ENCODE measurements at regions not wholly inside any gene's neighbourhood (a gene's known extent, or its start where the extent isn't known, plus 50 kb on each side); places are given as distances from the start of the nearest gene placed in this dataset.

GRCh38 chr1:58287894-58288623 lies 258.5 kb downstream of the OMA1 start:
- Histone ChIP-seq H3K4me1 (ENCODE audit: control insufficient read depth, insufficient read depth, low read length) (no peaks in the 10 kb centered on the region), H3K9me3 (ENCODE audit: control insufficient read depth, insufficient read depth, low read depth, low read length) (no peaks in the 10 kb centered on the region), H3K27ac (ENCODE audit: low read depth, low read length) (no peak overlapping the region), H3K4me3 (ENCODE audit: low read depth, low read length) (no peak overlapping the region), H3K9ac (ENCODE audit: low read length) (no peak overlapping the region), H3K27me3 (ENCODE audit: control insufficient read depth, insufficient read depth, low read length) (0 out of 2 replicates have a peak, but pooled peaks cover 4% of the 10 kb centered on the region), H3K36me3 (ENCODE audit: control insufficient read depth, insufficient read depth, low read length) (no peaks in the 10 kb centered on the region)

GRCh38 chr1:58284225-58284510 lies 262.4 kb downstream of the OMA1 start:
- H3K4me3 ChIP-seq (ENCODE audit: low read depth, low read length): no peak overlapping the region
- H3K36me3 ChIP-seq (ENCODE audit: control insufficient read depth, insufficient read depth, low read length): no peaks in the 10 kb centered on the region
- H3K27me3 ChIP-seq (ENCODE audit: control insufficient read depth, insufficient read depth, low read length): 0 out of 2 replicates have a peak, but pooled peaks cover 4% of the 10 kb centered on the region
- H3K27ac ChIP-seq (ENCODE audit: low read depth, low read length): no peak overlapping the region
- H3K4me1 ChIP-seq (ENCODE audit: control insufficient read depth, insufficient read depth, low read length): no peaks in the 10 kb centered on the region
- no peak overlapping the region for H3K9ac ChIP-seq (ENCODE audit: low read length)
- H3K9me3 ChIP-seq (ENCODE audit: control insufficient read depth, insufficient read depth, low read depth, low read length): no peaks in the 10 kb centered on the region

- Histone ChIP-seq H3K4me3 (ENCODE audit: low read depth, low read length) (no peak overlapping the region), H3K27ac (ENCODE audit: low read depth, low read length) (no peak overlapping the region), H3K9ac (ENCODE audit: low read length) (no peak overlapping the region), H3K4me1 (ENCODE audit: control insufficient read depth, insufficient read depth, low read length) (no peaks in the 10 kb centered on the region), H3K9me3 (ENCODE audit: control insufficient read depth, insufficient read depth, low read depth, low read length) (no peaks in the 10 kb centered on the region), H3K36me3 (ENCODE audit: control insufficient read depth, insufficient read depth, low read length) (no peaks in the 10 kb centered on the region), H3K27me3 (ENCODE audit: control insufficient read depth, insufficient read depth, low read length) (no peaks in the 10 kb centered on the region)
Measured at GRCh38 chr1:58283388-58284224, 262.9 kb downstream of the OMA1 start.

- Histone ChIP-seq H3K36me3 (ENCODE audit: control insufficient read depth, insufficient read depth, low read length) (no peaks in the 10 kb centered on the region), H3K9ac (ENCODE audit: low read length) (no peak overlapping the region), H3K9me3 (ENCODE audit: control insufficient read depth, insufficient read depth, low read depth, low read length) (no peaks in the 10 kb centered on the region), H3K4me3 (ENCODE audit: low read depth, low read length) (no peak overlapping the region), H3K27ac (ENCODE audit: low read depth, low read length) (no peak overlapping the region), H3K4me1 (ENCODE audit: control insufficient read depth, insufficient read depth, low read length) (no peaks in the 10 kb centered on the region), H3K27me3 (ENCODE audit: control insufficient read depth, insufficient read depth, low read length) (no peaks in the 10 kb centered on the region)
Measured at GRCh38 chr1:58282623-58283387, 263.7 kb downstream of the OMA1 start.

GRCh38 chr1:58266242-58266641 lies 280.3 kb downstream of the OMA1 start:
- no peaks in the 10 kb centered on the region for H3K4me1 ChIP-seq (ENCODE audit: control insufficient read depth, insufficient read depth, low read length)
- H3K9me3 ChIP-seq (ENCODE audit: control insufficient read depth, insufficient read depth, low read depth, low read length): no peaks in the 10 kb centered on the region
- no peaks in the 10 kb centered on the region for H3K36me3 ChIP-seq (ENCODE audit: control insufficient read depth, insufficient read depth, low read length)
- H3K9ac ChIP-seq (ENCODE audit: low read length): no peak overlapping the region
- H3K27ac ChIP-seq (ENCODE audit: low read depth, low read length): no peak overlapping the region
- H3K4me3 ChIP-seq (ENCODE audit: low read depth, low read length): no peak overlapping the region
- H3K27me3 ChIP-seq (ENCODE audit: control insufficient read depth, insufficient read depth, low read length): no peaks in the 10 kb centered on the region

- Histone ChIP-seq H3K4me1 (ENCODE audit: control insufficient read depth, insufficient read depth, low read length) (no peaks in the 10 kb centered on the region), H3K9ac (ENCODE audit: low read length) (no peak overlapping the region)
Measured at GRCh38 chr1:58264462-58264861, 282.1 kb downstream of the OMA1 start.

GRCh38 chr1:58262702-58263101 lies 283.8 kb downstream of the OMA1 start:
- Histone ChIP-seq H3K27ac (ENCODE audit: low read depth, low read length) (no peak overlapping the region), H3K9me3 (ENCODE audit: control insufficient read depth, insufficient read depth, low read depth, low read length) (no peaks in the 10 kb centered on the region), H3K9ac (ENCODE audit: low read length) (no peak overlapping the region)

More at GRCh38 chr1:58264462-58264861, 282.1 kb downstream of the OMA1 start:
- Histone ChIP-seq H3K4me3 (ENCODE audit: low read depth, low read length) (no peak overlapping the region), H3K27ac (ENCODE audit: low read depth, low read length) (no peak overlapping the region), H3K9me3 (ENCODE audit: control insufficient read depth, insufficient read depth, low read depth, low read length) (no peaks in the 10 kb centered on the region), H3K27me3 (ENCODE audit: control insufficient read depth, insufficient read depth, low read length) (no peaks in the 10 kb centered on the region), H3K36me3 (ENCODE audit: control insufficient read depth, insufficient read depth, low read length) (no peaks in the 10 kb centered on the region)

GRCh38 chr1:58258082-58258481 lies 288.4 kb downstream of the OMA1 start:
- Histone ChIP-seq H3K27ac (ENCODE audit: low read depth, low read length) (no peak overlapping the region), H3K27me3 (ENCODE audit: control insufficient read depth, insufficient read depth, low read length) (no peaks in the 10 kb centered on the region), H3K9ac (ENCODE audit: low read length) (no peak overlapping the region), H3K4me1 (ENCODE audit: control insufficient read depth, insufficient read depth, low read length) (no peaks in the 10 kb centered on the region), H3K36me3 (ENCODE audit: control insufficient read depth, insufficient read depth, low read length) (no peaks in the 10 kb centered on the region), H3K4me3 (ENCODE audit: low read depth, low read length) (no peak overlapping the region), H3K9me3 (ENCODE audit: control insufficient read depth, insufficient read depth, low read depth, low read length) (no peaks in the 10 kb centered on the region)

More at GRCh38 chr1:58262702-58263101, 283.8 kb downstream of the OMA1 start:
- Histone ChIP-seq H3K27me3 (ENCODE audit: control insufficient read depth, insufficient read depth, low read length) (no peaks in the 10 kb centered on the region), H3K4me1 (ENCODE audit: control insufficient read depth, insufficient read depth, low read length) (no peaks in the 10 kb centered on the region), H3K4me3 (ENCODE audit: low read depth, low read length) (no peak overlapping the region), H3K36me3 (ENCODE audit: control insufficient read depth, insufficient read depth, low read length) (no peaks in the 10 kb centered on the region)

- H3K27ac ChIP-seq (ENCODE audit: low read depth, low read length): no peak overlapping the region
- no peaks in the 10 kb centered on the region for H3K36me3 ChIP-seq (ENCODE audit: control insufficient read depth, insufficient read depth, low read length)
- no peaks in the 10 kb centered on the region for H3K4me1 ChIP-seq (ENCODE audit: control insufficient read depth, insufficient read depth, low read length)
- no peak overlapping the region for H3K4me3 ChIP-seq (ENCODE audit: low read depth, low read length)
- H3K9ac ChIP-seq (ENCODE audit: low read length): no peak overlapping the region
- no peaks in the 10 kb centered on the region for H3K27me3 ChIP-seq (ENCODE audit: control insufficient read depth, insufficient read depth, low read length)
- no peaks in the 10 kb centered on the region for H3K9me3 ChIP-seq (ENCODE audit: control insufficient read depth, insufficient read depth, low read depth, low read length)
Measured at GRCh38 chr1:58257003-58257402, 289.5 kb downstream of the OMA1 start.

GRCh38 chr1:58256546-58256945 lies 290.0 kb downstream of the OMA1 start:
- Histone ChIP-seq H3K9ac (ENCODE audit: low read length) (no peak overlapping the region), H3K9me3 (ENCODE audit: control insufficient read depth, insufficient read depth, low read depth, low read length) (no peaks in the 10 kb centered on the region), H3K36me3 (ENCODE audit: control insufficient read depth, insufficient read depth, low read length) (no peaks in the 10 kb centered on the region), H3K27me3 (ENCODE audit: control insufficient read depth, insufficient read depth, low read length) (peaks cover 3% of the 10 kb centered on the region; the same call in 1 of the 2 replicates), H3K4me3 (ENCODE audit: low read depth, low read length) (no peak overlapping the region), H3K4me1 (ENCODE audit: control insufficient read depth, insufficient read depth, low read length) (no peaks in the 10 kb centered on the region), H3K27ac (ENCODE audit: low read depth, low read length) (no peak overlapping the region)

GRCh38 chr1:58256041-58256440 lies 290.5 kb downstream of the OMA1 start:
- H3K27me3 ChIP-seq (ENCODE audit: control insufficient read depth, insufficient read depth, low read length): peaks cover 8% of the 10 kb centered on the region
- H3K27ac ChIP-seq (ENCODE audit: low read depth, low read length): no peak overlapping the region
- no peak overlapping the region for H3K9ac ChIP-seq (ENCODE audit: low read length)
- no peaks in the 10 kb centered on the region for H3K9me3 ChIP-seq (ENCODE audit: control insufficient read depth, insufficient read depth, low read depth, low read length)
- no peaks in the 10 kb centered on the region for H3K4me1 ChIP-seq (ENCODE audit: control insufficient read depth, insufficient read depth, low read length)
- H3K4me3 ChIP-seq (ENCODE audit: low read depth, low read length): no peak overlapping the region
- no peaks in the 10 kb centered on the region for H3K36me3 ChIP-seq (ENCODE audit: control insufficient read depth, insufficient read depth, low read length)

Data from HUES6 (cell line).